Memory B cell (primary cell): ENCODE measurements at regions not wholly inside any gene's neighbourhood (a gene's known extent, or its start where the extent isn't known, plus 50 kb on each side); places are given as distances from the start of the nearest gene placed in this dataset.
"Not testable (repeated sequence)": the region's sequence is repeated elsewhere in the genome, so short reads cannot be mapped to it uniquely, and the experiment has no call there.

Experiments used
- ATAC-seq: fragments of 150-1000 bp; cut with Tn5 transposase; 2 replicates; pipeline ENCODE4 v1.10.0; 2021; ENCODE audit warnings: low read depth, mild to moderate bottlenecking, moderate library complexity
- DNase-seq, 2 donors: peaks; one replicate each; pipeline ENCODE4 v3.0.0; 2022; ENCODE audit warnings: low spot score in 2 of 2
- H3K27ac Mint-ChIP-seq: one replicate; pipeline ENCODE4 v1.8.0; 2022; ENCODE audit warnings: mild to moderate bottlenecking, moderate library complexity, mixed read lengths
- H3K27me3 Mint-ChIP-seq: one replicate; pipeline ENCODE4 v1.8.0; 2022; ENCODE audit warnings: mixed read lengths
- H3K36me3 Mint-ChIP-seq: one replicate; pipeline ENCODE4 v1.8.0; 2022; ENCODE audit warnings: mild to moderate bottlenecking, mixed read lengths
- H3K4me1 Mint-ChIP-seq: one replicate; pipeline ENCODE4 v1.8.0; 2022; ENCODE audit warnings: mixed read lengths
- H3K4me3 Mint-ChIP-seq: one replicate; pipeline ENCODE4 v1.8.0; 2022; ENCODE audit warnings: mild to moderate bottlenecking, moderate library complexity, mixed read lengths
- H3K9me3 Mint-ChIP-seq: one replicate; pipeline ENCODE4 v1.8.0; 2022; ENCODE audit warnings: mixed read lengths

DNA sequence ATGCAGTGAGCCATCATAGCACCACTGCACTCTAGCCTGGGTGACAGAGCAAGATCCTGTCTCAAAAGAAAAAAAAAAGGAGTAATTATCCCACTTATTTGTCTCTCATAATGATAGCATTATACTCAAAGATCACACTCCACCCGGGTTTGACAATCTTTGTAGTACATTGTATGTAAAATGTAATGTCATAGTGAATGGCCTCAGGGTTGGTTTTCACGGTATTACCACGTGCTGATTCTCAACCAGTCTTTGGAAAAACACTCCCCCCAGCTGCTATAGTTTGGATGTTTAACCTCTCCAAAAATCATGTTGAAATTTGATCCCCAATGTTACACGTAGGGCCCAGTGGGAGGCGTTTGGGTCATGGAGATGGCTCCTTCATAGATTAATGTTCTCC lies 402.4 kb upstream of the GRAMD2B start:
- Mint-ChIP-seq H3K27me3 (peaks cover 4% of the 10 kb centered on the region), H3K4me1 (no peaks in the 10 kb centered on the region), H3K36me3 (no peaks in the 10 kb centered on the region), H3K27ac (no peak overlapping the region), H3K9me3 (no peaks in the 10 kb centered on the region), H3K4me3 (no peak overlapping the region)
- no peak for DNase-seq
- ATAC-seq: no peak

DNA sequence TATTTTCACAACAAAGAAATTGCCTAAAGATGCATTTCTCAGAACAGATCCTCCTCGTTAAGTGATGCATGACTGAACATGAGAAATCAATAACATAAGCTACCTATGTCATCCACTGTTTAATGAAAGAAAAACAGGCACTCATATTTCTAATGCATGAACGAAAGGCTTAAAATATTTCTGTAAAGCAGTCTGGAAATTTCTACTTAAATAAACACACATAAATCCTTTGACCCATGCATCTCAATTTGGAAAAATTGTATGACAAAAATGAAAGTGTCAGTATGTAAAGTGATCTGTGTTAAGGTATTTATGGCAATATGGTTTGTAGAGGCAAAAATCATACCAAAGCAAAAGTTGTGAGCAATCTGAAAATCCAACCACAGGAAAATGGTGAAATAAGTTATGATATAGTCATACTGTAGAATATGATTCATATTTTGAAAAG lies 399.2 kb upstream of the GRAMD2B start:
- Mint-ChIP-seq H3K36me3 (no peaks in the 10 kb centered on the region), H3K4me3 (no peak overlapping the region), H3K27ac (no peak overlapping the region), H3K4me1 (no peaks in the 10 kb centered on the region), H3K9me3 (peaks cover 11% of the 10 kb centered on the region), H3K27me3 (peaks cover 11% of the 10 kb centered on the region)
- no peak for ATAC-seq
- no peak for DNase-seq

DNA sequence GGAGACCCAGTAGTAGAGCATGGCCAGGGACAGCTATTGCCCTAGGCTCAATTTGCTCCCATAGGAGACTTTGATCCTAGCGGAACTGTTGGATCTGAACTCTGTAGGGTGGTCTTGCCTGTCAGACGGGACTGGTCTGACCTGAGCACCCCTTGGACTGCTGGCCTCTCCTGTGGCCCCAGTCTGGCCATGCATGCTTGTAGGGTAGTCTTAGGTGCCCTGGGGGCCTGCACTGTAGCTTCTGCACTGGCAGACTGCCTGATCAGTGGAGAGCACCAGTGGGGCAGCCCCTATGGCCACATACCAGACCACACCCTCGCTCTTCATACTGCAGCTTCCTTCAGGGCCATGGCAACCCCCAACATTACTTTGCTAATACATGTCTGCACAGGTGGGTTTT lies 396.1 kb upstream of the GRAMD2B start:
- H3K27ac Mint-ChIP-seq: no peak overlapping the region
- no peaks in the 10 kb centered on the region for H3K4me1 Mint-ChIP-seq
- DNase-seq (no peak), ATAC-seq (no peak)
- peaks cover 11% of the 10 kb centered on the region for H3K27me3 Mint-ChIP-seq
- peaks cover 2% of the 10 kb centered on the region for H3K36me3 Mint-ChIP-seq
- H3K4me3 Mint-ChIP-seq: no peak overlapping the region
- peaks cover 21% of the 10 kb centered on the region for H3K9me3 Mint-ChIP-seq

DNA sequence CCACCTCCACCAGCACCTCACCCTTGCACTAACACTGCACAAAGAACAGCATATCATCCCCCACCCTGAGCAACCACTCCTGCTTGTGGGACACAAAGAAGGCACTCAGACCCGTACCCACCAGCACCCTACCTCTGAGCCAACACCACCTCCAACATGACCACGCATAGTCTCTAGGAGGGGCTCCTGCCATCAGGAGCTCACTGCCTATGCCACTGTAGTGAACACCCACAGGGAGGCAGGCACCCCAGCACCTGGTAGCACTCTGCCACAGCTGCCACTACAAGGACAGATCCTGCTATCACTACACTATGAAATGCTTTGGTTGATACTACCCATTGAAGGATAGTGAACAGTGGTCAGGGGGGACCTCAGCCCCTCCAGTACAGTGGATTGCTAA lies 395.6 kb upstream of the GRAMD2B start:
- no peak for DNase-seq
- Mint-ChIP-seq H3K4me3 (no peak overlapping the region), H3K9me3 (peaks cover 21% of the 10 kb centered on the region), H3K36me3 (peaks cover 2% of the 10 kb centered on the region), H3K27me3 (peaks cover 8% of the 10 kb centered on the region), H3K27ac (no peak overlapping the region), H3K4me1 (no peaks in the 10 kb centered on the region)
- ATAC-seq: no peak

DNA sequence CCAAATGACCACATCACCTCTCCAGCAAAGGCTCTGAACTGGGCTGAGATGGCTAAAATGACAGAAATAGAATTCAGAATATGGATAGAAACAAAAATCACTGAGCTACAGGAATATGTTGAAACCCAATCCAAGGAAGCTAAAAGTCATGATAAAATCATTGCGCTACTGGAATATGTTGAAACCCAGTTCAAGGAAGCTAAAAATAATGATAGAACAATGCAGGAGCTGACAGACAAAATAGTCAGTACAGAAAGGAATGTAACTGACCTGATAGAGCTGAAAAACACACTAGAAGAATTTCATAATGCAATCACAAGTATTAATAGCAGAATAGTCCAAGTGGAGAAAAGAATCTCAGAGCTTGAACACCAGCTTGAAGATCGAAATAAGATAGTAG lies 394.9 kb upstream of the GRAMD2B start:
- ATAC-seq (no peak), DNase-seq (no peak)
- Mint-ChIP-seq H3K27ac (no peak overlapping the region), H3K36me3 (peaks cover 2% of the 10 kb centered on the region), H3K4me1 (no peaks in the 10 kb centered on the region), H3K27me3 (peaks cover 8% of the 10 kb centered on the region), H3K9me3 (peaks cover 21% of the 10 kb centered on the region), H3K4me3 (no peak overlapping the region)

DNA sequence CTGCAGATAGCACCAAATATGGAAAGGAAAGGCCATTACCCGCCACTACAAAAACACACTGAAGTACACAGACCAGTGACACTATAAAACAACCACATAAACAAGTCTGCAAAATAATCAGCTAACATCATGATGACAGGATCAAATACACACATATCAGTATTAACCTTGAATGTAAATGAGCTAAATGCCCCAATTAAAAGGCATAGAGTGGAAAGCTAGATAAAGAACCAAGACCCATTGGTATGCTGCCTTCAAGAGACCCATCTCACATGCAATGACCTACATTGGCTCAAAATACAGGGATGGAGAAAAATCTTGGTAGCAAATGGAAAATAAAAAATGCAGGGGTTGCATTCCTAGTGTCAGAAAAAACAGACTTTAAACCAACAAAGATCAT lies 393.9 kb upstream of the GRAMD2B start:
- not testable (repeated sequence) for H3K36me3 Mint-ChIP-seq, H3K4me3 Mint-ChIP-seq, H3K4me1 Mint-ChIP-seq, ATAC-seq, DNase-seq, H3K27ac Mint-ChIP-seq, H3K27me3 Mint-ChIP-seq
- H3K9me3 Mint-ChIP-seq: peaks cover 21% of the 10 kb centered on the region

DNA sequence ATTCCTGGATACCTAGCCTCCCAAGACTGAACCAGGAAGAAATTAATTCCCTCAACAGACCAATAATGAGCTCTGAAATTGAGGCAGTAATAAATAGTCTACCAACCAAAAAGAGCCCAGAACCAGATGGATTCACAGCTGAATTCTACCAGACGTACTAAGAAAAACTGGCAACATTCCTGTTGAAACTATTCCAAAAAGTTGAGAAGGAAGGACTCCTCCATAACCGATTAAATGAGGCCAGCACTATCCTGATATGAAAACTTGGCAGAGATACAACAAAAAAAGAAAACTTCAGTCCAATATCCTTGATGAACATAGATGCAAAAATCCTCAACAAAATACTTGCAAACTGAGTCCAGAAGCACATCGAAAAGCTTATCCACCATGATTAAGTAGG lies 392.5 kb upstream of the GRAMD2B start:
- no peak for ATAC-seq
- Mint-ChIP-seq H3K4me3 (no peak overlapping the region), H3K27ac (no peak overlapping the region), H3K4me1 (no peaks in the 10 kb centered on the region), H3K36me3 (peaks cover 2% of the 10 kb centered on the region), H3K27me3 (peaks cover 8% of the 10 kb centered on the region), H3K9me3 (peaks cover 21% of the 10 kb centered on the region)
- DNase-seq: no peak

DNA sequence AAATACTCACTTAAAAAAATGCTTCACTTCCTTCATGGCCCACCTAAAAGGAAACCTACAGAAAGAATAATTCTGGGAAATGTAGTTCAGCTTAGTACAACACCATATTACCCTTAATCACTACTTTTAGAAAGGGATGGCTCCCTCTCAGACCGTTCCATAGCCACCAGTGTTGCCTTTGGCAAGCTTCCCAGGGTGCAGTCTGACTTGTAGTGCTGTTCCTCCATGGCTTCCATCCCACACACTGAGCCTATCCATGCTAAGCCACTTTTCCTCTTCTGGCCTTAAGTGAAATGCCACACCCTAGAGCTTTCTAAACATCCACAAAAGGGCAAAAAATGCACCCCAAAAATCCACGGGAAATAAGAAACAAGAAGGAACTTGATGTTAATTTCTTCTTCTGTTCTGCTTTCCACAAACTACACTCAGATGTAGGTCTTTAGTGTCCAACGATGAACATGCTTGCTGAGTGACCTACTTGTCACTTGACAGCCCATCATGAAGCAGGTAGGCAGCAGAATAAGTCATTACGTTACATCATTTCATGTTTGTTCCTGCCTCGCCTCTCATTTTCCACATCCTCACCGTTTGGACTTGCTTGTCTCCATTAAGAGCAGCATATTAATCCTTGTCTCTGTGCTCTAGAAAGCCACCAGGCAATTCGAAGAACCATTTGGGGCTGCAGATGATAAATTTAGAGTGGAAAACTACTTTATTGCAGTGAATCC lies 391.1 kb upstream of the GRAMD2B start:
- peaks cover 2% of the 10 kb centered on the region for H3K36me3 Mint-ChIP-seq
- peaks cover 4% of the 10 kb centered on the region for H3K27me3 Mint-ChIP-seq
- no peak overlapping the region for H3K4me3 Mint-ChIP-seq
- no peaks in the 10 kb centered on the region for H3K4me1 Mint-ChIP-seq
- H3K9me3 Mint-ChIP-seq: peaks cover 17% of the 10 kb centered on the region
- DNase-seq: no peak
- ATAC-seq: no peak
- H3K27ac Mint-ChIP-seq: no peak overlapping the region

DNA sequence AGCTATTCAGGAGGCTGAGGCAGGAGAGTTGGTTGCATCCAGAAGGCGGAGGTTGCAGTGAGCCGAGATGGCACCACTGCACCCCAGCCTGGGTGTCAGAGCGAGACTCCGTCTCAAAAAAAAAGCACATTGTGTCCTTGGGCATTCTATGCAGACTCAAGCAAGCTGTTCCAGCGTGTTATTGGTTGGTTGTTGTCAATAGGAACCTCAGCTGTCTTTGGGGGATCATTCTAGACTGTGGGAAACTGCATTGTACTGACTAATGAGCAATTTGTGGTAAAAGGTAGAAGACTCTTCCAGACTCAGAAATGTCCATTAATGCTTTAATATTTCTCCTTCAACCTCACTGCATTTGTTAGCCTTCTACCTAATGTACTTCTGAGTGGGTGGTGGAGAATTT lies 379.5 kb upstream of the GRAMD2B start:
- ATAC-seq (no peak), DNase-seq (no peak)
- Mint-ChIP-seq H3K4me3 (no peak overlapping the region), H3K27me3 (no peaks in the 10 kb centered on the region), H3K4me1 (no peaks in the 10 kb centered on the region), H3K27ac (no peak overlapping the region), H3K36me3 (no peaks in the 10 kb centered on the region), H3K9me3 (no peaks in the 10 kb centered on the region)

DNA sequence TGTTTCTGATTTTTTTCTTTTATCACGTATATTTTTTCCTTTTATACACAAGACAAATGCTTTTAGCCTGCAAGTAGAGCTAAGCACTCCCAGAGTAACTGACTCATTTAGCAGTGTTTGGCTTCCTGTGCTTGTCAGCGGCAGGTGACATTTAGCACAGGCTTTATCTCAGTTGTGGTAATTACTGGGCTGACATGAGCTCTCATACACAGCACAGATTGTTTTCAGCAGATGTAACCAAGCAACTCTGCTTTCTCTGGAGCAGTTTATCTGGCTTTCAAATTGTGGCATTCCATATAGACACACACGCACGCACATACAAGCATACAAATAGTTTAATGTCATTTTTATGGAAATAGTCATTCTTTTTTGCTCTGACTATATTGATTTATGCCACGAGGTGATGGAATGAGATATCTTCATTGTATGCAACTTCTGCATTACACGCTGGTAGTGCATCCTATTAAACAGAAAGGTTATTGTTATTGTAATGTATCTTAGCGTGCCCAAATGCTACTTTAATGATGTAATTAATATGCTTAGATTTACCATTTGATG lies 379.0 kb upstream of the GRAMD2B start:
- no peak for DNase-seq

DNA sequence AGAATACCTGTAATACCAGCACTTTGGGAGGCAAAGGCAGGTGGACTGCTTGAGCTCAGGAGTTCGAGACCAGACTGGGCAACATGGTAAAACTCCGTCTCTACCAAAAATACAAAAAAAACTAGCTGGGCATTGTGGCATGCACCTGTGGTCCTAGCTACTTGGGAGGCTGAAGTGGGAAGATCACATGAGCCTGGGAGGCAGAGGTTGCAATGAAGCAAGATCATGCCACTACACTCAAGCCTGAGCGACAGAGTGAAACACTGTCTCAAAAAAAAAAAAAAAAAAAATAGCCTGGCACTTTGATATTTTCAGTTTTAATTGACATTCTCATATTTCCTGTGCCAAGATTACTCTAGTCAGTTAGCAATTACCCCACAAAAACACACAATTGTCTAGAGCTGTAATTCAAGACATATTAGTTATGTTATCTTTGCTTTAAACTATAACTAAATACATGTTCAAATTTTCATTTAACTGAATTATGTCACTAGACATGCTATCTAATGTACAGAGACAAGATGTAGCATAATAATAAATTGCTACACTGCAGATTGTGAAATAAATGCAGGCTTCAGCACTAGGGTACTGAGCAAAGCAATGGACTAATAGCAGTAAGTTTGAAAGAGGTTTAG lies 378.2 kb upstream of the GRAMD2B start:
- peaks cover 1% of the 10 kb centered on the region for H3K27me3 Mint-ChIP-seq

More for the DNA sequence above, 379.0 kb upstream of the GRAMD2B start:
- Mint-ChIP-seq H3K4me3 (no peak overlapping the region), H3K27me3 (no peaks in the 10 kb centered on the region), H3K4me1 (no peaks in the 10 kb centered on the region), H3K36me3 (no peaks in the 10 kb centered on the region), H3K9me3 (no peaks in the 10 kb centered on the region), H3K27ac (no peak overlapping the region)
- ATAC-seq: no peak

DNA sequence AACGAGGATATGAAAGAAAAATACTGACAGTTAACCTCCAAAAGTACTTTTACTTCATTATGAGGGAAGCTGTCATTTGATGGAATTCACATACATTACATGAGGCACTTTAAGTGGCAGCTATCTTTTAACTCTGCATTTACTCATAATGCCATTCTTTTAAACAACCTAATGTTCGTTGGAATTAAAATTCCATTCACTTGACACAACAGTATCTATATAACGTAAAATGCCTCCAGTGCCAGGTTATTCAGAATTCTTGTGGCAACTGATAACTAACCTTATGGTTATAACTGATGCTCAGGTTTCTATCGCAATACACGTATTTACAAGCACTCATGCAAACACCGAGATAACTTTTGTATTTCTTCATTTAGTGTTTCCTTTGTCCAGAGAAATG lies 376.9 kb upstream of the GRAMD2B start:
- H3K4me3 Mint-ChIP-seq: no peak overlapping the region
- peaks cover 2% of the 10 kb centered on the region for H3K9me3 Mint-ChIP-seq
- H3K27me3 Mint-ChIP-seq: peaks cover 1% of the 10 kb centered on the region
- H3K27ac Mint-ChIP-seq: no peak overlapping the region
- ATAC-seq: no peak
- DNase-seq: no peak
- no peaks in the 10 kb centered on the region for H3K36me3 Mint-ChIP-seq
- H3K4me1 Mint-ChIP-seq: no peaks in the 10 kb centered on the region

More for the DNA sequence above, 378.2 kb upstream of the GRAMD2B start:
- no peaks in the 10 kb centered on the region for H3K4me1 Mint-ChIP-seq
- H3K9me3 Mint-ChIP-seq: peaks cover 2% of the 10 kb centered on the region
- ATAC-seq (no peak), DNase-seq (no peak)
- no peak overlapping the region for H3K4me3 Mint-ChIP-seq
- H3K27ac Mint-ChIP-seq: no peak overlapping the region
- no peaks in the 10 kb centered on the region for H3K36me3 Mint-ChIP-seq

DNA sequence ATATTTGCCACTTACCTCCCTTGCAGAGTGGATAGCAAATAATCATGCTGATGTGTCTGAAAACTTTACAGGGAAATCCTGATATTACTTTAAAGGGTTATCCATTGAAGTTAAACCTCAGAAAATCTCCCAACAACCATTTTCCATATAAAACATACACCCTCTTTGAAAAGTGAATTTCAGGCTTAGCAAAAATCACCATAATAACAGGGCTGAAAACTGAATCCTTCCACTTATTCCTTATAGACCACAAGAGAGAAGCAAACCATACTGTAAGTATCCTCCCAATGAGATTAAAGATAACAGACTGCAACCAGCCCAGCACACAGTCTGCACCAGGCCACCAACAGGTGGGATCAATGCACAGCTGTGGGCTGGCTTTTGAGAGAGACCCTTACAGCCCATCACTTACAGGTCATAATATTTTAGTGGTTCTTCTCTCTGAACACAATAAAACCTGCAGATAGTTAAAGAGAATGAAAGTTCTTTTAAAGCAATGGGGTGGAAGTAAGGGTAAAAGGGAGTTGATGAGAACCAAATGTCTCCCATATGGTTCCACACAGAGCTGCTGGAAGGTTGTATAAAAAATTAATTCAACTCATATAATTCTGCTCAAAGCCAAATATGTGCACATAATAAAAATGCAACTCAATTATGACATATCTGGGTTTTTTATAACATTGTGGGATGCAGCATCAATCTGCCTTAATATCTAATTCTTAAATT lies 376.2 kb upstream of the GRAMD2B start:
- Mint-ChIP-seq H3K4me1 (no peaks in the 10 kb centered on the region), H3K27ac (no peak overlapping the region), H3K27me3 (peaks cover 1% of the 10 kb centered on the region), H3K9me3 (peaks cover 2% of the 10 kb centered on the region), H3K36me3 (no peaks in the 10 kb centered on the region), H3K4me3 (no peak overlapping the region)
- ATAC-seq (no peak), DNase-seq (no peak)

DNA sequence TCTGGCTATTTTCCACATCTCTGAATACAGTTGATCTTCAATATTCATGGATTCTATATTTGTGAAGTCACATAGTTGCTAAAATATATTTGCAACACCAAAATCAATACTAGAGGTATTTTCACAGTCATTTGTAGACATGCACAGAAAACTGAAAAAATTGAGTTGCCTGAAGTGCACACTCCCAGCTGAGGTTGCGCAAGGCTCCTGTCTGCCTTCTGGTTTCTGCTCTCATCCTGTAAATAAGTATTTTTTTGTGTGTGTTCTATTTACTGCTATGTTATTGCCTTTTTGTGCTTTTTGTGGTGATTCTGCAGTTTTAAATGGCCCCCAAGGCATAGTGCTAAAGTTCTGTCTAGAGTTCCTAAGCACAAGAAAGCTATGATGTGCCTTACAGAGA lies 371.1 kb upstream of the GRAMD2B start:
- Mint-ChIP-seq H3K9me3 (peaks cover 2% of the 10 kb centered on the region), H3K36me3 (no peaks in the 10 kb centered on the region), H3K4me3 (no peak overlapping the region), H3K27ac (no peak overlapping the region), H3K27me3 (peaks cover 3% of the 10 kb centered on the region), H3K4me1 (no peaks in the 10 kb centered on the region)
- no peak for ATAC-seq
- no peak for DNase-seq
